NAMALWA (cell line): ENCODE measurements at regions not wholly inside any gene's neighbourhood (a gene's known extent, or its start where the extent isn't known, plus 50 kb on each side); places are given as distances from the start of the nearest gene placed in this dataset.

Source experiments
- DNase-seq: peaks from one replicate; pipeline ENCODE4 v3.0.0-alpha.2; 2015; ENCODE audit warnings: low spot score

GRCh38 chr7:25632616-25633015 lies 404.3 kb upstream of the NPVF start:
- no peak for DNase-seq

DNA sequence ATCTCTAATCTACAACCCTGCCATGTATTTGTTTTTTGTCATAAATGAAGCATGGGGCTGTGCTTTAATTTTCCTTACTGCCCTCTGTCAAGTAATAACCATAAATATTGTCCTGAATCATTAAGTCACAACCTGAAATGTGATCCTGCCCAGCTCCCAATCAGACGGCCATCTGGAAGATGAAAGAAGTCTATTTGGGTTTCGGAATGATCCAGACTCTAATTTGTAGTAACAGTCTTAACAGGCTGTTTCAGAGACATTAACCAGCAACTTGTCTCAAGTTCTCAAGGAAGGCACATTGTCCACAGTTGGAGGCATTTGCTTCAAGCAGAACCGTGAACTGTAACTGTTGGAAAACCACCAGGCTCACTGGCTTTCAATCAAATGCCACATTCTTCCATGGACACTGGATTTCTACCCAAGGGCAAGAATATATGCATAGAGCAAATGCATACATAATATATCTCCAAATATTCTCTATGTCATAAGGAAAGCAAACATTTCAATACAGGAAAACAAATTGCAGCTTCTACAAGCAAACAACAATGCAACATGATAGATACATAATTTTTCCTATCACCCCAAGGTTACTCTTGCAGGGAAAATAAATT lies 405.2 kb upstream of the NPVF start:
- DNase-seq: no peak

DNA sequence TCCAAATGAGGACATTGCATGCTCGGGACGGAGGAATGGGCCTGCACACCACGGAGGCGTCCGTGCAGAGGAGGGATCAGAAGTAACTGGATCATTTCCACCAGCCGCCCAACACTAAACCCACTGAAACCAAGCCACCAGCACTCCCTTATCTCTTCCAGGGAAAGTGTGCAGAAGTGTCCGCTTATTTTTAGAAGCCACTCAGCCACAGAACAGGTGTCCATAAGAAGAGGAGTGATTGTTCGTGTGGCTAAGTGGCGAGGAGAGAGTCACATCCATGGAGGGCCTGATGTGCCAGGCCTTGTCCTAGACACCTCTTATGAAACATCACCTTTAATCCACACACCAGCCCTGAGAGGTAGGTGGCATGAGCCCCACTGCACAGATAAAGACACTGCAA lies 407.9 kb upstream of the NPVF start:
- DNase-seq: no peak

DNA sequence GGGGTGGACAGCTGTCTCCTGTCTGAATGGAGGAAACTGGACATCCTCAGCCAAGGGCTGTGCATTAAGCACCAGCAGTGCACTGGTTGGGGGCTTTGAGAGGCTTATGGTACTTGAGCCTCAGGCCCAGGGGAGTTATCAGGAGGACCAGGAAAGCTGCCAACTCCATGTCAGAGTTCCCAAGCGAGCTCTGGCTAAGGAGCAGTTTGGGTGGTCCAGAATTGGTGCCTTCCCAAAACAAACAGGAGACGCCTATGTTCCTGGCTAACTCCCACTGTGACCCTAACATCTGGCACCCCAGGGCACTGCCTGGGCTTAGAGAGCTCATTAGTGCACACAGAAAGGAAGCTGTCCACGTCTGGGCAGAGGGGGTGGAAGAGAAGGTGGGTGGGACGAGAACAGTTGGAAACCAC lies 408.6 kb upstream of the NPVF start:
- no peak for DNase-seq

DNA sequence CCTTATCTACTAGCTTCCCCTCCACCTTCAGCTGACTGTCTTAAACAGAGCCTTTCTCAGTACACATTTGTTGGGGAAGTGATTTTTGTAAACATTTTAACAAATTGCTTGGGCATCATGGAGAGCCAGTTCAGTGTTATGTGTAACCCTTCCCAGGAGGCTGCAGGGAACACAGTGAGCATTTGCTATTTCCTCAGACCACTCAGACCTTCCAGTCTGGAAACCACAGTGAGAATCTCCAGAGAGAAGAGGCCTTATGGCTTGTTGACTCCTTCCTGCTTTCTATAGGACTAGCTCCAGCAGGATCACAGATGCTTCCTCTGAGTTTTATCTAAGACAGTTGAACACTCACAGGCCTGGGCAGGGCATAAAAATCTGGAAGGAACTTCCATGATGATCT lies 409.8 kb upstream of the NPVF start:
- DNase-seq: no peak

GRCh38 chr7:25638590-25639244 lies 410.4 kb upstream of the NPVF start:
- DNase-seq: no peak

DNA sequence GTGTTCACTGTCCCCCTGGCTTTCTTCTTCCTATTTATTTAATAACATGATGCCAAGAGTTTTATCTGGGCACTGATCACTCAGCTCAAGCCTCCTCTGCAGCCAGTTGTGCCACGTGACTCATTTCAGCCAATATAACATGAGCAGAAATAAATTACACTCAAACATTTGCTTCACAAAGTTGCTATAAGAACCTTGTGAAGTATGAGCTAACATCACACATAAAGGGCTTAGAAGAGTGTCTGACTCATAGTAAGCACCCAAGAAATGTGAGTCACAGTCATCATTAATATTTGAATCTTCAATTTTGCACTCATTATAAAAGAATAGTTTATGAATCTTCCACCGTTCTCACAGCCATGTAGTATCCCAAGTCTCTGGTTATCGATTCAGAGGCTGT lies 414.6 kb upstream of the NPVF start:
- no peak for DNase-seq

DNA sequence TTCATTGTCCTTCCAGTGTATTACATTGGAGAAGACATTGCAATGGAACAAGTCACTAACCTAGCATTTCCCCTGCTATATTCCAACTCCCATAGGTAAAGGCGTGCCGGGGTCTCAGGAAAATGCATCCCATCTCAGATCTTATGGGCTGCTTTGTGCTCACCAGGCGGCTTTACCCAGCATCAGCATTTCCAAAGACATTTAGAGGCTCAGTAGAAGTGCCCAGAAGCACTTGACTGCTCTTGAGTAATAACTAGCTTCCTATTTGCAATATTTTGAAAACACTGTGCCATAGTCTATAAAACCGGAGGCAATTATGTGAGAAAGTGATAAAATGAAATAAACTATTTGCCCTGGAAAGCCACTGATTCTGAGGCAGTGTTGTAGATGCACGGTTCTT lies 415.0 kb upstream of the NPVF start:
- DNase-seq: no peak

GRCh38 chr7:25643770-25644394 lies 415.6 kb upstream of the NPVF start:
- no peak for DNase-seq

DNA sequence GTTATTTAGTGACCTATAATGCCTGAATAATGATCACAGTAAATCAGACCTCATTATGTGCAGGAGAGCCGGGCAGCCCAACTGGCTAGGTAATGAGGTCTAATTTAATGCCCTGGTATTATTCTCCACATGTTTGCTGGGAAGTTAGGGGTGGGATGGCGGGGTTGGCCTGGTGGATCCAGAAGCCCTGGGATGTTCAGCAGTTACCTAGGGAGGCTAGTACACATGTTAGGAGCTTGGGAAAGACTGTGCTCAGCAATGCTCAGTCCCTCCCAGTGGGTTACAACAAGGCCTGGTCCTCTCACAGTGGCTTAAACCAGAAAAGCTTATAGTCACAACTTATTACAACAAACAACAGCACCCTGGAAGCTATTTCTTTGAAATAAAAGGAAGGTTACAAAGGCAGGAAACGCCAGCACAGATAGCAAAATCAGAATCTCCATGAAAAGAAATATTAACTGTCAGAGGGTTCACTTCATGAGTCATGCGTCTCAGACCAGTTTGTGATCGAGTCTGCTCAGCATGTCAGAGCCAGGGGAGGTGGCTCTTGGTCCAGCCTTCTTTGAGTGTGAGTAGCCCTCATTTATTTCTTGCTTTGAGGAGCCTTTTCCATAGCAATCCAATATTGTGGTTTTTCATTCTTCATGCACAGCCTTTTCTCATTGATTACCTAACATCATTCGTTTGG lies 418.6 kb upstream of the NPVF start:
- no peak for DNase-seq

- no peak for DNase-seq
Measured at GRCh38 chr7:25647872-25648271, 419.6 kb upstream of the NPVF start.

DNA sequence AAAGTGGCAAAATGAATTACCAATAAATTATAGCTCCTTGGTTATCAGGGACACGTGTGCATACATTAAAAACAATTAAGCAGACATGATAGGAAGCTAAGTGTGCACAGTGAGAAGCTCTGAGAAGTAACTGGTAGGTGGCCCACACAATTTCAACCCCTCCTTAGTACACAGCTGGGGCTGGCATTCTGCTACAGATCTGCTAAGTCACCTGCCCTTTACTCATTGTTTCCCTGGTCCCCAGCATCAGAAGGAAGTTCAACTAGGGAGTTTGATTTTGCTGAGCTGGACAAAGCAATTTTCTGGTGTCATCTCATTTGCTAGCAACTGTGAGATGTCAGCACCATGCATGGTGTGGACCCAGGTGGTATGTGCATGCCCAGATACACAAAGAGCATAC lies 424.1 kb upstream of the NPVF start:
- no peak for DNase-seq

DNA sequence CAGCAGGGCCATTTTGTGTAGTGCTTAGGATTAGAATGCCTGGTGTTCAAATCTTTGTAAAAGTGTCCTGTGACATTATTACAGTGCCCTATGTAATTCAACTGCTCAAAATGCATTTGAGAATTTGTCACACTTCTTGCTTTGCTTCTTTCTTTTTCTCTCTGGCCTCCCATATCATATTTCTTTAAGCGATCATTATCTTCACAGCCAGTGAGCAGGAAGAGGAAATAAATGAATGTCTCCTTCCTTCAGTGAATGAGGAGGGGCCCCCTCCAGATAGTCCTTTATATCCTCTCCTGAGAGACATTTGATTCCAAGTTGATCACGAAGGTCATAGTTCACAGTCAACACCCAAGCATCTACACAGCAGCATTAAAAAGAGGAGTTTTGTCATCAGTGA lies 425.1 kb upstream of the NPVF start:
- DNase-seq: no peak

GRCh38 chr7:25656071-25656470 lies 427.8 kb upstream of the NPVF start:
- no peak for DNase-seq

DNA sequence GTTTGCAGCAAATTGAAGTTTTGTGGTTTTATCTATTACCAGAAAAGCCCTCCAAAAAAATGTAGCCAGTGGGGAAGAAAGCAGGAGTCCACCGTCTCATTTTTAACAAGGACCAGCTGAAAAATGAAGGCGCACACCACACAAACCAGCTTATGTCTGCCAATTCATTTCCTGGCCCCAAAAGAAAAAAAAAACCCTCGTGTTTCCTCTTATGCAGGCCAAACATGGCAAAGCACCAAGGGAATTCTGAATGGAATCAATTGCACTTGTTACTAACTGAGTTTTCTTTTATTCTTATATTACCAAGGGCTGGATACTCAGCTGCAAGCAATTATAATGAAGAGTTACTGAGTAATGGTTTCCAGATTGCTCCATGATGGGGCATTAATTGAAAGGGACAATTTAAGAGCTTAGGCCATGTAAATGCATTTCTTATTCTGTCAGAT lies 428.3 kb upstream of the NPVF start:
- DNase-seq: no peak

DNA sequence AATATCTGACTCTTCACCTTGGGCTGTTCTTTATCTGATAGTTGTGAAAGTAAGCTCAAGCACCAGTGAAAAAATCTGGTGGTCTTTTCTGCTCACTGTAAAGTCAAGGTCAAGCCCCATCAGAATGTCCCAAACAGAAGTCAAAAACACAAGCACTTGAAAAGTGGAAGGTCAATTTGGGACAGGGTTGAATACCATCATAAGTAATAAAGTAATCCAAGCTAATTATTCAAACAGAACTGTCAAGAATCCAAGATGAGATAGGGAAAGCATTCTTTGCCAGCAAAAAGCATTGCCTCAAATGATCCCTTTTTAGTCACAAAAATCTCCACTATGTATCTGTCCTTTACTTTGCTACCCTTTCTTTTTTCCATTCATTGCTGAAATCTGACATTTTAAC lies 430.1 kb upstream of the NPVF start:
- DNase-seq: no peak

DNA sequence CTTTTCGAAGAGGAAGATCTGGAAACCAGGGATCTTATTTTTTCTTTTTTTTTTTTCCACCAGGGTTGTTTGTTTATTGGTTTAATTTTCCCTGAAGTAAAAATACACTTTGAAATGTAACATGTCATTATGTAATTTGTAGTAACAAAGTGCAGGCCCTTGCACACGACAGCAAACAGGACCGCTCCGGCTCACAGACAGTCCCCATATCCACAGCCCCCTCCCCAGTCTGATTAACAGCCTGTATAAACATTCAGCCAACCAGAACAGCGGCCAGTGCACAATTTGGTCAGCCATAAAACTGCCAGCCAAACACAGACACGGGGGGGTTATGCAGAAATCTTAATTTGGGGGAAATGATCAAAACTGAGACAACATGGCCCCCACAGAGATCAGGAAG lies 431.6 kb upstream of the NPVF start:
- no peak for DNase-seq

GRCh38 chr7:25662841-25663800 lies 434.8 kb upstream of the NPVF start:
- DNase-seq: no peak

- no peak for DNase-seq
Measured at GRCh38 chr7:25663877-25664276, 435.6 kb upstream of the NPVF start.

- DNase-seq: no peak
Measured at GRCh38 chr7:25664593-25664992, 436.3 kb upstream of the NPVF start.

DNA sequence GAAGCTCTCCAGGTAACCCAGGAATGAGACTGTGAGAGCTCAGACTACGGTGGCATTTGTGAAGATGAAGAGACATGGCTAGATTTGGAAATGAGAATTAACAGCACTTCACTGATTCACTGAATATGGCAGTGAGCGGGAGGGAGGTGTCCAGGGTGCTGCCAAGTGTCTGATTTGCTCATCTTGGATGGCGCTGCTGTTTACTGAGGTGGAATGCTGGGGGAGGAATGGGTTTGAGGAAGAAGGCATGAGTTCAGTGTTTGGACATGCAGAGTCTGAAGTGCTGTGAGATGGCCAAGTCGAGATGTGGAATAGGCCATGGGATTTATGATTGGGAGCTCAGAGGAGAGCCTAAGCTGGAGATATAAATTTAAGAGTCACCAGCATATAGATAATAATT lies 437.1 kb upstream of the NPVF start:
- no peak for DNase-seq
